OCI-LY1 (cell line): ENCODE measurements at regions not wholly inside any gene's neighbourhood (a gene's known extent, or its start where the extent isn't known, plus 50 kb on each side); places are given as distances from the start of the nearest gene placed in this dataset.
"Not testable (repeated sequence)": the region's sequence is repeated elsewhere in the genome, so short reads cannot be mapped to it uniquely, and the experiment has no call there.

Experiments used
- H2AFZ ChIP-seq: fragments of 200-600 bp; sonication (generic), shearing (Covaris generic); 2 replicates; pipeline ENCODE4 v1.6.0; 2014; ENCODE audit warnings: antibody characterized with exemption, mild to moderate bottlenecking, low read length
- H3F3A ChIP-seq: fragments of 200-600 bp; sonication (generic), shearing (Covaris generic); 2 replicates; pipeline ENCODE4 v1.6.0; 2014; ENCODE audit warnings: mild to moderate bottlenecking, antibody characterized with exemption, low read length, moderate library complexity; ENCODE audit not compliant: insufficient read depth
- H3K27ac ChIP-seq: fragments of 200-600 bp; sonication (generic); 2 replicates; pipeline ENCODE4 v1.5.1; 2014; ENCODE audit warnings: low read length, mixed run types, mild to moderate bottlenecking, low read depth; ENCODE audit not compliant: poor library complexity, severe bottlenecking
- H3K27me3 ChIP-seq: fragments of 200-600 bp; sonication (generic); 2 replicates; pipeline ENCODE4 v1.6.0; 2014; ENCODE audit warnings: antibody characterized with exemption, mild to moderate bottlenecking, low read length, moderate library complexity; ENCODE audit not compliant: insufficient read depth
- H3K36me3 ChIP-seq: fragments of 200-600 bp; sonication (generic); 2 replicates; pipeline ENCODE4 v1.6.1; 2014; ENCODE audit warnings: mild to moderate bottlenecking, antibody characterized with exemption, low read length, moderate library complexity, mixed read lengths; ENCODE audit not compliant: insufficient read depth
- H3K4me1 ChIP-seq: fragments of 200-600 bp; sonication (generic); 2 replicates; pipeline ENCODE4 v1.5.1; 2014; ENCODE audit warnings: mild to moderate bottlenecking, low read length, moderate library complexity; ENCODE audit not compliant: insufficient read depth, severe bottlenecking
- H3K4me2 ChIP-seq: fragments of 200-600 bp; sonication (generic), shearing (Covaris generic); 2 replicates; pipeline ENCODE4 v1.6.1; 2014; ENCODE audit warnings: low read length
- H3K4me3 ChIP-seq: fragments of 200-600 bp; sonication (generic); 2 replicates; pipeline ENCODE4 v1.5.1; 2014; ENCODE audit warnings: low read length, low read depth, mild to moderate bottlenecking, mixed read lengths; ENCODE audit not compliant: poor library complexity, severe bottlenecking
- H3K79me2 ChIP-seq: fragments of 200-600 bp; shearing (Covaris generic); 2 replicates; pipeline ENCODE4 v1.6.1; 2016; ENCODE audit warnings: mixed run types, low read length, mixed read lengths; ENCODE audit not compliant: insufficient read depth
- H3K9ac ChIP-seq: fragments of 200-600 bp; sonication (generic), shearing (Covaris generic); 2 replicates; pipeline ENCODE4 v1.6.1; 2014; ENCODE audit warnings: mild to moderate bottlenecking, low read length, mixed read lengths
- H3K9me2 ChIP-seq: fragments of 200-600 bp; sonication (generic), shearing (Covaris generic); 2 replicates; pipeline ENCODE4 v1.6.1; 2014; ENCODE audit warnings: low read depth, mild to moderate bottlenecking, low read length, mixed read lengths
- H3K9me3 ChIP-seq: fragments of 200-600 bp; shearing (Covaris generic); 2 replicates; pipeline ENCODE4 v1.6.1; 2014; ENCODE audit warnings: low read length, mixed read lengths
- H4K20me1 ChIP-seq: fragments of 200-600 bp; sonication (generic), shearing (Covaris generic); 2 replicates; pipeline ENCODE4 v1.6.0; 2016; ENCODE audit warnings: mild to moderate bottlenecking, low read length; ENCODE audit not compliant: insufficient read depth
- CTCF ChIP-seq: fragments of 200-600 bp; sonication (generic), shearing (Covaris generic); IDR thresholded peaks from 2 replicates; pipeline ENCODE4 v1.5.1; 2017; ENCODE audit warnings: mild to moderate bottlenecking, antibody characterized with exemption, low read length, moderate library complexity, mixed read lengths
- EZH2 ChIP-seq: fragments of 200-600 bp; sonication (generic), shearing (Covaris generic); IDR thresholded peaks from 2 replicates; pipeline ENCODE4 v1.8.0; 2017; ENCODE audit warnings: borderline replicate concordance, mixed run types, mild to moderate bottlenecking, antibody characterized with exemption, low read length, moderate library complexity, mixed read lengths

GRCh38 chr14:61145034-61145902 is 135.9 kb downstream of the TMEM30B start:
- Histone ChIP-seq H3K4me1 (no peaks in the 10 kb centered on the region), H2AFZ (no peak overlapping the region), H3K9me2 (no peaks in the 10 kb centered on the region), H3K4me3 (no peak overlapping the region), H3K36me3 (no peaks in the 10 kb centered on the region; the same call in 1 of the 2 replicates), H3K9ac (no peak overlapping the region), H4K20me1 (no peaks in the 10 kb centered on the region), H3F3A (no peaks in the 10 kb centered on the region), H3K9me3 (peaks cover 17% of the 10 kb centered on the region; the same call in 1 of the 2 replicates), H3K79me2 (no peaks in the 10 kb centered on the region), H3K27me3 (no peaks in the 10 kb centered on the region), H3K27ac (no peak overlapping the region), H3K4me2 (no peak overlapping the region)
- TF ChIP-seq CTCF (no peak), EZH2 (no peak)

- H3K4me3 ChIP-seq, H3K9me2 ChIP-seq, H3K4me1 ChIP-seq, H4K20me1 ChIP-seq, H3F3A ChIP-seq, H3K79me2 ChIP-seq, H3K27me3 ChIP-seq, H3K36me3 ChIP-seq, H3K4me2 ChIP-seq, H2AFZ ChIP-seq, H3K9ac ChIP-seq, H3K27ac ChIP-seq: not testable (repeated sequence)
- H3K9me3 ChIP-seq: peaks cover 17% of the 10 kb centered on the region; the same call in 1 of the 2 replicates
Measured at GRCh38 chr14:61144117-61145033, 136.8 kb downstream of the TMEM30B start.

- Histone ChIP-seq H3K27me3 (no peaks in the 10 kb centered on the region), H3K79me2 (no peaks in the 10 kb centered on the region), H3K9ac (no peak overlapping the region), H3K4me1 (no peaks in the 10 kb centered on the region), H3K9me2 (no peaks in the 10 kb centered on the region), H3K36me3 (no peaks in the 10 kb centered on the region; the same call in 1 of the 2 replicates), H3K27ac (no peak overlapping the region), H3K9me3 (peaks cover 17% of the 10 kb centered on the region; the same call in 1 of the 2 replicates), H4K20me1 (no peaks in the 10 kb centered on the region), H3K4me2 (no peak overlapping the region), H3F3A (no peaks in the 10 kb centered on the region), H3K4me3 (no peak overlapping the region), H2AFZ (no peak overlapping the region)
- TF ChIP-seq EZH2: no peak
- TF ChIP-seq CTCF: no peak
Measured at GRCh38 chr14:61140872-61141271, 140.3 kb downstream of the TMEM30B start.
